Cardiac muscle cell (in vitro differentiated cells and primary cell): ENCODE measurements at regions not wholly inside any gene's neighbourhood (a gene's known extent, or its start where the extent isn't known, plus 50 kb on each side); places are given as distances from the start of the nearest gene placed in this dataset.

Experiments
- DNase-seq, 2 donors: peaks; one replicate each; pipeline versions ENCODE4 v3.0.0 to v3.0.0-alpha.2; 2010 to 2017; ENCODE audit warnings: low read depth in 1 of 2, low spot score in 1 of 2
- H3K27ac ChIP-seq: fragments of 200-600 bp; sonication (generic); 2 replicates; pipeline ENCODE4 v1.5.1; 2016
- H3K27me3 ChIP-seq: fragments of 200-600 bp; sonication (generic); 2 replicates; pipeline ENCODE4 v1.6.0; 2016; ENCODE audit warnings: control low read depth
- H3K36me3 ChIP-seq: fragments of 200-600 bp; sonication (generic); 2 replicates; pipeline ENCODE4 v1.5.1; 2016; ENCODE audit warnings: control low read depth
- H3K4me1 ChIP-seq: fragments of 200-600 bp; sonication (generic); 2 replicates; pipeline ENCODE4 v1.8.1; 2017; ENCODE audit warnings: low read depth, mild to moderate bottlenecking, mixed run types
- H3K4me3 ChIP-seq: fragments of 200-600 bp; sonication (generic); 2 replicates; pipeline ENCODE4 v1.5.1; 2016; ENCODE audit warnings: mild to moderate bottlenecking
- H3K9me3 ChIP-seq: fragments of 200-600 bp; sonication (generic); 2 replicates; pipeline ENCODE4 v1.5.1; 2017; ENCODE audit warnings: low read depth, mild to moderate bottlenecking, control low read depth
- TF ChIP-seq, protein P1 (sequence below): IDR thresholded peaks from 2 replicates; pipeline ENCODE4 v1.5.1; 2012; ENCODE audit warnings: low read depth, mild to moderate bottlenecking, low read length

DNA sequence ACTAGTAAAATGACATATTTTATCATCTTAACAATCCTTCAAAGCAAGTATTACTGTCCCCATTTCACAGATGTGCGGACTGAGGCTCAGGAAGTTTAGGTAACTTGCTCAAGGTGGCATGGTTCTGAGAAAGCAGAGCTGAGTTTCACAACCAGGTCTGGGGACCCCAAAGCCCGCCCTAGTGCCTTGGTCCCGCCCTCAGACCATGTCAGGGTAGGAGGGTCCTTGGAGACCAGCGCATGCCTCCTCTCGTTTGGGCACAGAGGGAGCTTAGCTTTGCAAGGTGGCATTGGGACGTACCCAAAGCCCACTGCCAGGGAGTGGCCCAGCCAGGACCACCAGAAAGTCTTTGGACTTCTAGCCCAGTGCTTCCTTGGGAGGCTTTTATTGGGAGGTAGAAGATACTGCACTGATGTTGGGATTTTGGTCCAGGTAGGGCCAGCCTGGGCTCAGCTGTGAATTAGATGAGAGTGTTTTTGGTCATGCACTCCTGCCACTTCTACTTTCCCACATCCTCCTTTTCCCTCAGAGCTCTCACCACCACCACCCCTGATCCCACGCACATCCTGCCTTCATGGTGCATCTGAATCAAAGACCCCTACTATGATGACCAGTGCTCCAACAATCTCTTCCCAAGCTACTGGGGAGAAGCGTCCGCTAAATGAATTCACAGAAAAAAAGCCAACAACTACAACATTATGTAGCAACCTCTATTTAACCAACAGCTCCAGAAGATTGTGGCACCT, 307.9 kb downstream of the TLE3 start:
- H3K27me3 ChIP-seq = no peaks in the 10 kb centered on the region

DNA sequence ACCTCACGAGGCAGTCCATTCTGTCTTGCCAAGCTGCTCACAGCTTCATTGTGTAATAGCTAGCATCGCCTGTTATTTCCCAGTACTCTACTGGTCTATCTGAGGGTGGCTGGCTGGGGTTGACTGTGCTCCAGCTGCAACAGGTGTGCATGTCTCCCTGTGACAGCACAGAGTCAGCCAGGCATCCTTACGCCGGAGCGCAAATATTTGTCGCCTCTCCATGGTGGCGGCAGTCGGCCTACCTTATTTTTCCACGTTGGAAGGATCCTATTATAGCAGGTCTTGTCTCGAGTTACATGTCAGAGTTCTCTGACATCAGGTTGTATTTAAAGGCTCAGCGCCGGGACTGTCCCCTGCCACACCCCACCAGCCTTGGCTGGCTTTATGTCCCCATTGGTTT, 307.1 kb downstream of the TLE3 start:
- no peak for DNase-seq
- no peak overlapping the region for H3K4me3 ChIP-seq
- no peaks in the 10 kb centered on the region for H3K36me3 ChIP-seq
- TF ChIP-seq, protein P1, sequence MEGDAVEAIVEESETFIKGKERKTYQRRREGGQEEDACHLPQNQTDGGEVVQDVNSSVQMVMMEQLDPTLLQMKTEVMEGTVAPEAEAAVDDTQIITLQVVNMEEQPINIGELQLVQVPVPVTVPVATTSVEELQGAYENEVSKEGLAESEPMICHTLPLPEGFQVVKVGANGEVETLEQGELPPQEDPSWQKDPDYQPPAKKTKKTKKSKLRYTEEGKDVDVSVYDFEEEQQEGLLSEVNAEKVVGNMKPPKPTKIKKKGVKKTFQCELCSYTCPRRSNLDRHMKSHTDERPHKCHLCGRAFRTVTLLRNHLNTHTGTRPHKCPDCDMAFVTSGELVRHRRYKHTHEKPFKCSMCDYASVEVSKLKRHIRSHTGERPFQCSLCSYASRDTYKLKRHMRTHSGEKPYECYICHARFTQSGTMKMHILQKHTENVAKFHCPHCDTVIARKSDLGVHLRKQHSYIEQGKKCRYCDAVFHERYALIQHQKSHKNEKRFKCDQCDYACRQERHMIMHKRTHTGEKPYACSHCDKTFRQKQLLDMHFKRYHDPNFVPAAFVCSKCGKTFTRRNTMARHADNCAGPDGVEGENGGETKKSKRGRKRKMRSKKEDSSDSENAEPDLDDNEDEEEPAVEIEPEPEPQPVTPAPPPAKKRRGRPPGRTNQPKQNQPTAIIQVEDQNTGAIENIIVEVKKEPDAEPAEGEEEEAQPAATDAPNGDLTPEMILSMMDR = no peak
- no peaks in the 10 kb centered on the region for H3K9me3 ChIP-seq
- H3K4me1 ChIP-seq = peaks cover 28% of the 10 kb centered on the region
- H3K27me3 ChIP-seq = no peaks in the 10 kb centered on the region
- no peak overlapping the region for H3K27ac ChIP-seq

More for the DNA sequence above, 307.9 kb downstream of the TLE3 start:
- no peak for DNase-seq
- Histone ChIP-seq H3K27ac (no peak overlapping the region), H3K4me1 (peaks cover 23% of the 10 kb centered on the region), H3K9me3 (no peaks in the 10 kb centered on the region), H3K4me3 (no peak overlapping the region), H3K36me3 (no peaks in the 10 kb centered on the region)
- TF ChIP-seq, protein P1 = no peak

DNA sequence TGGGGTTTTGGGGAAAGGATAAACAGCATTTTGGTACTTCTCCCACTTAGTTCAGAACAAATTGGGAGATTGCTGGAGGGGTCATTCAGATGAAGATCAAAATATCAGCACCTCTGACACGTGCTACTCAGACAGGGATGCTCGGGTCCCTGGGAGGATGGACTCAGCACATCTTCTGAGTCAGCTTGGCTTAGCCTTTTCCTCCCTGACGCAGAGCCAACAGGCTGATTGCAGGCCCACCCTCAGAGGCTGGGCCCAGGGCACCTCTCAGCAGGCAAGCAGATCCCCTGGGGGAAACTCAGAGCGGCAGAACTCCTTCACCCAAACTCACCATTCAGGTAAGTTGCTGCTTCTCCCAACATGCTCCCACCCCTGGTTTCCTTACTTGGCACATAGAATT, 304.9 kb downstream of the TLE3 start:
- no peaks in the 10 kb centered on the region for H3K36me3 ChIP-seq
- DNase-seq = no peak
- no peak overlapping the region for H3K4me3 ChIP-seq
- no peaks in the 10 kb centered on the region for H3K9me3 ChIP-seq
- TF ChIP-seq, protein P1 = no peak
- H3K4me1 ChIP-seq = peaks cover 28% of the 10 kb centered on the region
- H3K27ac ChIP-seq = no peak overlapping the region
- no peaks in the 10 kb centered on the region for H3K27me3 ChIP-seq

DNA sequence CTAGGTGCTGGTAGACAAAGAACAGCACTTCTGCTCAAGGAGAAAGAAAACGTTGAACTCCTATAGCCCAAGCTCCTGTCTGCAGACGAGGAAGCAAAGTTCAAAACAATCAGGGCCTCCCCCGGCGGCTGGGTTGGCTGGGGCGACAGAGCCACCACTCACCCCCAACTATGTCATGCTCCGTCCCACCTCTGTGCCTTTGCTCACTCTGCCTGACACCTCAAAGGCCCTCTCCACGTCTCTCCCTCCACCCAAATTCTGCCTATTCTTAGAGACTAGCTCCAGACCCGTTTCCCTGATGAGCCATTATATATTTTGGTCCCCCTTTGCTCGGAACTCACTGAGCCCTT, 304.3 kb downstream of the TLE3 start:
- H3K36me3 ChIP-seq = no peaks in the 10 kb centered on the region
- no peaks in the 10 kb centered on the region for H3K27me3 ChIP-seq
- H3K4me3 ChIP-seq = no peak overlapping the region
- peaks cover 28% of the 10 kb centered on the region for H3K4me1 ChIP-seq
- TF ChIP-seq, protein P1 = no peak
- H3K9me3 ChIP-seq = no peaks in the 10 kb centered on the region
- no peak overlapping the region for H3K27ac ChIP-seq
- DNase-seq = no peak

DNA sequence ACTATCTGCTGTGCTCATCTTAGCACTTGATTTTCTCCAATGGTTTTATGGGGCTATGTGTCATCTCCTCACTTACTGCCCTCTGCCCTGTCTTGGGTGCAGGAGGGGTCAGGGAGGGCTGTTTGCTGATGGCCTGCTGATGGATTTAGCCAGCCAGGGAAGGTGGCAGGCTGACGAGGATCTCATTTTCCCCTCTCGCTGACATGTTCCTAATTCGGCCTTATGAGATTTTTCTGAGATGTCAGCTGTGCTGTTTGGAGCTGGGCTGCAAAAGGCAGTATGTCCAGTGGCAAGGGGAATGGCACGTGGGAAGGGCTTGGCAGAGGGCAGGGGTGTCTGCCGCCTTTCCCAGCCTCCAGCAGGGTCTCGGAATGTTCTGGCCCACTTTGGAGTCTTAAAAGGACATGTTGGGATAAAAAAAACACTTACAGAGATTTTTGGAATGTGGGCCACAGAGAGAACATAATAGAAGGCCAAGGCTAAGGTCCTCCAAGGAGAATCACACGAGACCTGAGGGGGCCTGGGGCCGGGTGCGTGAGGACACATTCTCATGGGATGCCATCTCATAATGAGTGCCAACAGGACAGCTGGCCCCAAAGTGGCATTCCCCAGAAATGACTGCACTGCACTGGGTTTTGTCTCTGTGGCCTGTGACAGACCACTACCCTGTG, 303.8 kb downstream of the TLE3 start:
- peaks cover 28% of the 10 kb centered on the region for H3K4me1 ChIP-seq
- no peaks in the 10 kb centered on the region for H3K9me3 ChIP-seq
- no peaks in the 10 kb centered on the region for H3K36me3 ChIP-seq
- no peaks in the 10 kb centered on the region for H3K27me3 ChIP-seq
- DNase-seq = no peak
- TF ChIP-seq, protein P1 = no peak
- no peak overlapping the region for H3K27ac ChIP-seq
- no peak overlapping the region for H3K4me3 ChIP-seq
